ENCODE measurements at regions not wholly inside any gene's neighbourhood (a gene's known extent, or its start where the extent isn't known, plus 50 kb on each side); places are given as distances from the start of the nearest gene placed in this dataset.

DNA sequence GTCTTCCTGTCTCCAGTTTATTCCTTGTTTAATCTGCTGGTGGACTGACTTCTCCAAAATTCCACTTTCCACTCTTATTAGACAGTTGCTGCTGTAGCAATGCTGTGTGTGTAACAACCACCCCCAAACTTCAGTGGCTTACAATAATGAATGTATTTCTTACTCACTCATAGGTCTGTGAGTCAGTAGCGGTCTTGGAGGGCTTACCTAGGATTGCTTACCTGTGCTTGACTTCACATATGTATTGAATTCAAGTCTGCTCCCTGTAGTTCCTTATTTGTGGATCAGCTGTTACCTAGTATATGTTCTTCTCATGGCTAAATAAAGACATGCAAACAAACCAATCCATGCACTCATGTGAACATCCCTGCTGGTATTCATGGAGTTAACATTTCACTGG, 224.6 kb downstream of the MAP2K6 start:
- WGBS (ENCODE audit: low lambda C conversion rate): 0% methylated on average over 1 of the region's 1 CpG
- no peak overlapping the region for H2AFZ ChIP-seq (ENCODE audit: low read length)
- H3K4me3 ChIP-seq (replicated peaks in 1 of 3; ENCODE audit: insufficient read depth in 1 of 3, low read depth in 2 of 3, low read length in 3 of 3): no peak overlapping the region
- POLR2A ChIA-PET: no interaction called here
- H3K4me2 ChIP-seq (ENCODE audit: low read depth, low read length): no peak overlapping the region
- no peaks in the 10 kb centered on the region for H3K36me3 ChIP-seq (replicated peaks in 1 of 2; ENCODE audit: control insufficient read depth in 1 of 2, insufficient read depth in 2 of 2, low read length in 2 of 2)
- intact Hi-C loops (cut with micrococcal nuclease; ENCODE audit: unreplicated experiment) (no loop called here), in situ Hi-C loops (cut with HindIII; ENCODE audit: extremely low pct_ligation_motif_present, low pct_unique_long_range_greater_than_20kb) (no loop called here)
- H3K79me2 ChIP-seq (ENCODE audit: insufficient read depth, low read length): no peaks in the 10 kb centered on the region
- FAIRE-seq (no peak), DNase-seq (ENCODE audit: low spot score) (no peak), ATAC-seq (no peak)
- CTCF ChIA-PET (ENCODE audit: low intra/inter-chr PET ratio, low total read pairs): no interaction called here
- H3K27ac ChIP-seq (ENCODE audit: extremely low read length, insufficient read depth, low read length): no peak overlapping the region
- TF ChIP-seq TBX2 (CRISPR knock-in tag; IDR thresholded peaks at IDR 0.05; ENCODE audit: borderline replicate concordance) (no peak), NRL (CRISPR knock-in tag; IDR thresholded peaks at IDR 0.05; ENCODE audit: borderline replicate concordance) (no peak), ZNF136 (CRISPR knock-in tag; IDR thresholded peaks at IDR 0.05; ENCODE audit: low read depth) (no peak), ZSCAN30 (CRISPR knock-in tag; IDR thresholded peaks at IDR 0.05) (no peak), HMGA1 (CRISPR knock-in tag; conservative IDR thresholded peaks at IDR 0.05) (no peak), ZC3H13 (CRISPR knock-in tag; IDR thresholded peaks at IDR 0.05) (no peak), EEA1 (CRISPR knock-in tag; IDR thresholded peaks at IDR 0.05; ENCODE audit: borderline replicate concordance) (no peak)
- TF ChIP-seq, protein P1, sequence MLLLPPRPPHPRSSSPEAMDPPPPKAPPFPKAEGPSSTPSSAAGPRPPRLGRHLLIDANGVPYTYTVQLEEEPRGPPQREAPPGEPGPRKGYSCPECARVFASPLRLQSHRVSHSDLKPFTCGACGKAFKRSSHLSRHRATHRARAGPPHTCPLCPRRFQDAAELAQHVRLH (CRISPR knock-in tag; IDR thresholded peaks at IDR 0.05; ENCODE audit: borderline replicate concordance, low read depth): no peak
- no TSS peak for BruUV-seq (replicated peaks)
- no peaks in the 10 kb centered on the region for H3K4me1 ChIP-seq (ENCODE audit: insufficient read depth, low read length)
- H3K9ac ChIP-seq (ENCODE audit: insufficient read depth, low read depth, low read length): no peak overlapping the region
- H3K9me3 ChIP-seq (ENCODE audit: low read length): 0 out of 2 replicates have a peak, but pooled peaks cover 5% of the 10 kb centered on the region
- H4K20me1 ChIP-seq (ENCODE audit: insufficient read depth, low read length): no peaks in the 10 kb centered on the region
- no peaks in the 10 kb centered on the region; a peak in 1 of 5 replicates for H3K27me3 ChIP-seq (ENCODE audit: control insufficient read depth in 1 of 2, insufficient read depth in 2 of 2, low read length in 2 of 2)

DNA sequence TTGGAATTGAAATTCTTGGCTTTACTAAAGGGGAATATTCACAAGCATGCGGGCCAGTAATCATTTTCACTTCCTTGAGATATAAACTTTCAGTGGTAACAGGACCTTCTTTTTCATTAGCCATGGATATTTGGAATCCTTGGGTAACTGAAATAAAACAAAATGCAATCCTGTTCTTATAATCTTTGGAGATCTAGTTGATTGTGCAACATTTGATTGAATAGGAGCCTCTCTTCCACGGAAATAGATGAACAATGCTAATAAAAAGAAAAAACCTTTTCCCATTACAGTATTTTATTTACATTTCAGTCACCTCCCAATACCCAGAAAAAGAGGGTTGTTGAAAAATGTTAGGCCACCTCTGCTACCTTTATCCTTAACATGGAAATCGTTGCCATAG, 225.6 kb downstream of the MAP2K6 start:
- CTCF ChIA-PET (ENCODE audit: low intra/inter-chr PET ratio, low total read pairs): no interaction called here
- under 1% methylated on average over 3 of the region's 3 CpGs for WGBS (ENCODE audit: low lambda C conversion rate)
- FAIRE-seq: no peak

More for the DNA sequence above, 225.6 kb downstream of the MAP2K6 start:
- TF ChIP-seq HDAC1 (CRISPR knock-in tag; IDR thresholded peaks at IDR 0.05): no peak
- TF ChIP-seq CEBPB (IDR thresholded peaks at IDR 0.05; ENCODE audit: borderline replicate concordance, low read depth, low read length): peak; percentile 73; the same call in 1 of the 2 replicates
- Histone ChIP-seq H3K27ac (ENCODE audit: extremely low read length, insufficient read depth, low read length) (no peak overlapping the region), H3K4me1 (ENCODE audit: insufficient read depth, low read length) (no peaks in the 10 kb centered on the region), H2AFZ (ENCODE audit: low read length) (no peak overlapping the region), H3K36me3 (replicated peaks in 1 of 2; ENCODE audit: control insufficient read depth in 1 of 2, insufficient read depth in 2 of 2, low read length in 2 of 2) (no peaks in the 10 kb centered on the region), H4K20me1 (ENCODE audit: insufficient read depth, low read length) (no peaks in the 10 kb centered on the region), H3K79me2 (ENCODE audit: insufficient read depth, low read length) (no peaks in the 10 kb centered on the region), H3K9me3 (ENCODE audit: low read length) (0 out of 2 replicates have a peak, but pooled peaks cover 5% of the 10 kb centered on the region), H3K27me3 (ENCODE audit: control insufficient read depth in 1 of 2, insufficient read depth in 2 of 2, low read length in 2 of 2) (no peaks in the 10 kb centered on the region; a peak in 1 of 5 replicates), H3K4me2 (ENCODE audit: low read depth, low read length) (no peak overlapping the region), H3K4me3 (replicated peaks in 1 of 3; ENCODE audit: insufficient read depth in 1 of 3, low read depth in 2 of 3, low read length in 3 of 3) (no peak overlapping the region), H3K9ac (ENCODE audit: insufficient read depth, low read depth, low read length) (no peak overlapping the region)
- intact Hi-C loops (cut with micrococcal nuclease; ENCODE audit: unreplicated experiment) (no loop called here), in situ Hi-C loops (cut with HindIII; ENCODE audit: extremely low pct_ligation_motif_present, low pct_unique_long_range_greater_than_20kb) (no loop called here)
- POLR2A ChIA-PET: no interaction called here
- DNase-seq (ENCODE audit: low spot score) (no peak), ATAC-seq (no peak)
- no TSS peak for BruUV-seq (replicated peaks)

All from HepG2 (cell line).